ENCODE measurements at regions not wholly inside any gene's neighbourhood (a gene's known extent, or its start where the extent isn't known, plus 50 kb on each side); places are given as distances from the start of the nearest gene placed in this dataset.

DNA sequence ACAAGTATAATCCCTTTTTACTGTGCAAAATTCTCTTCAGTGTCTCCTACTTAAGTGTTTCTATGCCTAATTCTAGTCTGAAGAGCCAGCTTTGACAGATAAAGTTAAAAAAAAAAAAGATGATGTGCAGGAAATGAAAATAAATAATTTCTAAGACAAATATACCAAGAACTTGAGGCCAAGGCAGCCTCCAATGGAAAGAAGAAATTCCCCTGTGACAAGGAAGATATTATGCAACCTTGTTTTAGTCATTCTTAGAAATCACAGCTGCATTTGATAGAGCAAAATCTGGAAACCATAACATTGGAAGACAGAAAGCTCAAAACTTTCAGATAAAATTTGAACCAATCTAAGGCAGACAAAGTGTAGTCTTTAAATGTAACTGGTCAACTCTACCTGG lies 375.9 kb upstream of the TLE4 start:
- TF ChIP-seq GATA2 (IDR thresholded peaks at IDR 0.05; ENCODE audit: low read depth, low read length) (no peak), GATA3 (IDR thresholded peaks at IDR 0.05; ENCODE audit: low read depth, low read length) (no peak)

All from SH-SY5Y (cell line).